Lower lobe of right lung (tissue), 2 donors: ENCODE measurements at regions not wholly inside any gene's neighbourhood (a gene's known extent, or its start where the extent isn't known, plus 50 kb on each side); places are given as distances from the start of the nearest gene placed in this dataset.
"Not testable (repeated sequence)": the region's sequence is repeated elsewhere in the genome, so short reads cannot be mapped to it uniquely, and the experiment has no call there.

Experiments
- ATAC-seq, 2 donors: fragments of 200-7000 bp; cut with Tn5 transposase; one replicate each; pipeline ENCODE4 v1.9.1; 2020 to 2022; ENCODE audit warnings: mild to moderate bottlenecking in 2 of 2, moderate library complexity in 2 of 2
- DNase-seq: peaks from one replicate; pipeline ENCODE4 v3.0.0-alpha.2; 2020
- H3K27ac ChIP-seq: fragments of 200-600 bp; one replicate; pipeline ENCODE4 v1.8.0; 2022
- H3K27me3 ChIP-seq: fragments of 200-600 bp; one replicate; pipeline ENCODE4 v1.8.0; 2022; ENCODE audit warnings: low read depth
- H3K36me3 ChIP-seq: fragments of 200-600 bp; one replicate; pipeline ENCODE4 v1.8.0; 2022; ENCODE audit warnings: mild to moderate bottlenecking
- H3K4me1 ChIP-seq: fragments of 200-600 bp; one replicate; pipeline ENCODE4 v1.8.0; 2022
- H3K4me3 ChIP-seq: fragments of 200-600 bp; one replicate; pipeline ENCODE4 v1.8.0; 2022; ENCODE audit warnings: mild to moderate bottlenecking
- H3K9me3 ChIP-seq: fragments of 200-600 bp; one replicate; pipeline ENCODE4 v1.8.0; 2022
- CTCF ChIP-seq: fragments of 200-600 bp; IDR thresholded peaks from one replicate; pipeline ENCODE4 v1.8.0; 2022; ENCODE audit warnings: antibody characterized with exemption, mild to moderate bottlenecking
- intact Hi-C: fragments of 100-400 bp; cut with DNase I; formaldehyde crosslinking; loops from one replicate; pipeline ENCODE4 v1.11.0; 2022
- donor health status: DM: no; HTN: yes; CAD: no; lungs with severe emphysema.

GRCh38 chr10:121276046-121276445 is 322.2 kb downstream of the FGFR2 start:
- Histone ChIP-seq H3K27ac (no peak overlapping the region), H3K4me3 (no peak overlapping the region), H3K4me1 (no peaks in the 10 kb centered on the region), H3K9me3 (no peaks in the 10 kb centered on the region), H3K27me3 (no peaks in the 10 kb centered on the region), H3K36me3 (no peaks in the 10 kb centered on the region)
- ATAC-seq, result no peak
- intact Hi-C loops, result no loop called here
- no peak for DNase-seq
- no peak for TF ChIP-seq CTCF

GRCh38 chr10:121276822-121277221 is 321.4 kb downstream of the FGFR2 start:
- Histone ChIP-seq H3K27ac (no peak overlapping the region), H3K27me3 (no peaks in the 10 kb centered on the region), H3K9me3 (no peaks in the 10 kb centered on the region), H3K4me1 (no peaks in the 10 kb centered on the region), H3K4me3 (no peak overlapping the region), H3K36me3 (no peaks in the 10 kb centered on the region)
- intact Hi-C loops, result no loop called here
- DNase-seq, result no peak
- TF ChIP-seq CTCF, result no peak
- no peak for ATAC-seq

GRCh38 chr10:121278386-121278785 is 319.9 kb downstream of the FGFR2 start:
- DNase-seq, H3K9me3 ChIP-seq, H3K27me3 ChIP-seq, intact Hi-C loops, H3K4me1 ChIP-seq, H3K4me3 ChIP-seq, H3K27ac ChIP-seq, H3K36me3 ChIP-seq, ATAC-seq: not testable (repeated sequence)

- H3K36me3 ChIP-seq, result no peaks in the 10 kb centered on the region
- H3K9me3 ChIP-seq, result no peaks in the 10 kb centered on the region
- no peak overlapping the region for H3K4me3 ChIP-seq
- H3K27ac ChIP-seq, result no peak overlapping the region
- DNase-seq (no peak), ATAC-seq (no peak)
- H3K4me1 ChIP-seq, result no peaks in the 10 kb centered on the region
- no peak for TF ChIP-seq CTCF
- intact Hi-C loops, result no loop called here
- H3K27me3 ChIP-seq, result no peaks in the 10 kb centered on the region
Observed at GRCh38 chr10:121281576-121281975, 316.7 kb downstream of the FGFR2 start.

- no peaks in the 10 kb centered on the region for H3K27me3 ChIP-seq
- no peaks in the 10 kb centered on the region for H3K4me1 ChIP-seq
- H3K27ac ChIP-seq, result no peak overlapping the region
- H3K36me3 ChIP-seq, result no peaks in the 10 kb centered on the region
- ATAC-seq (no peak), DNase-seq (no peak)
- no peak for TF ChIP-seq CTCF
- no peak overlapping the region for H3K4me3 ChIP-seq
- intact Hi-C loops, result no loop called here
- H3K9me3 ChIP-seq, result no peaks in the 10 kb centered on the region
Observed at GRCh38 chr10:121282264-121282663, 316.0 kb downstream of the FGFR2 start.

- Histone ChIP-seq H3K36me3 (no peaks in the 10 kb centered on the region), H3K27ac (no peak overlapping the region), H3K4me1 (no peaks in the 10 kb centered on the region), H3K9me3 (no peaks in the 10 kb centered on the region), H3K4me3 (no peak overlapping the region), H3K27me3 (no peaks in the 10 kb centered on the region)
- intact Hi-C loops, result no loop called here
- ATAC-seq (no peak), DNase-seq (no peak)
- TF ChIP-seq CTCF, result no peak
Observed at GRCh38 chr10:121282797-121283515, 315.3 kb downstream of the FGFR2 start.
